ENCODE measurements at regions not wholly inside any gene's neighbourhood (a gene's known extent, or its start where the extent isn't known, plus 50 kb on each side); places are given as distances from the start of the nearest gene placed in this dataset.
"Not testable (repeated sequence)": the region's sequence is repeated elsewhere in the genome, so short reads cannot be mapped to it uniquely, and the experiment has no call there.

DNA sequence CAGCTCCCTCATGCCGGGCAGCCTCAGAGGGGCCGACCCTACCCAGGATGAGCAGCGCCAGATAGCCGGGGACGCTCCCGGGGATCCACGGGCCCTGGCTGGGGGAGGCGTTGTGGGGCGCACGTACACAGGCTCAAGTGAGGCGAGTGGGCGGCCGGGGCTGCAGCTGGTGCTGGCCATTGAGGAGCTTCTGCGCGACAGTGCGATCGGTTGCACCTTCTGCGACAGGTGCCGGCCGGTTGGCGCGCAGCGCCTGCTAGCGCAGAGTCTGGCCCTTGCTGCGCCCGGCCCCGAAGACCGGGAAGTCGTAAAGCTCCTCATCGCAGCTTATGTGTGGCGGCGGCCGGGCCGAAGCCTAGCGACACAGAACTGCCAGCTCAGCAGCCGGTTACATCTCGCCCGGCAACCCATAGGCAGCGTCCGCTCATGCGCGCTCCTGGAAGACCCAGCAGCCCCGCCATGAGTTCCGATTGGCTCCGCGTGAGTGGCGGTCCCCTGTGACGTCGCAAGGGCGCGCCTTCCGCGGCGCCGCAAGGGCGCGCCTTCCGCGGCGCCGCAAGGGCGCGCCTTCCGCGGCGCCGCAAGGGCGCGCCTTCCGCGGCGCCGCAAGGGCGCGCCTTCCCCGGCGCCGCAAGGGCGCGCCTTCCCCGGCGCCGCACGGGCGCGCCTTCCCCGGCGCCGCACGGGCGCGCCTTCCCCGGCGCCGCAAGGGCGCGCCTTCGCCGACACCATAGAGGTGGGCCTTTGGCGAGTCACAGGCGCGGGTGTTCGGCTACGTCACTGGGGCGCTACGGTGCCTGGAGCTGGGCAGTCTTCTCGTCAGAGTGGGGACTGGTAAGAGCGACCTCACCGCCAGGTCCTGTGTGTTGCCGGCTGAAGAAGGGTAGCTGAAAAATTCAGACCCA is 308.6 kb downstream of the ZNF37A start (continued):
- TF ChIP-seq, protein P1, sequence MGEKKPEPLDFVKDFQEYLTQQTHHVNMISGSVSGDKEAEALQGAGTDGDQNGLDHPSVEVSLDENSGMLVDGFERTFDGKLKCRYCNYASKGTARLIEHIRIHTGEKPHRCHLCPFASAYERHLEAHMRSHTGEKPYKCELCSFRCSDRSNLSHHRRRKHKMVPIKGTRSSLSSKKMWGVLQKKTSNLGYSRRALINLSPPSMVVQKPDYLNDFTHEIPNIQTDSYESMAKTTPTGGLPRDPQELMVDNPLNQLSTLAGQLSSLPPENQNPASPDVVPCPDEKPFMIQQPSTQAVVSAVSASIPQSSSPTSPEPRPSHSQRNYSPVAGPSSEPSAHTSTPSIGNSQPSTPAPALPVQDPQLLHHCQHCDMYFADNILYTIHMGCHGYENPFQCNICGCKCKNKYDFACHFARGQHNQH (CRISPR knock-in tag; IDR thresholded peaks at IDR 0.05), result 0 out of 2 replicates have a peak, but pooled peaks have one; percentile 25
- peak; percentile 84 for TF ChIP-seq HOXA3 (CRISPR knock-in tag; IDR thresholded peaks at IDR 0.05)
- TF ChIP-seq MED1 (CRISPR knock-in tag; IDR thresholded peaks at IDR 0.05), result peak; percentile 48
- TF ChIP-seq POGZ (CRISPR knock-in tag; IDR thresholded peaks at IDR 0.05), result 0 out of 2 replicates have a peak, but pooled peaks have one; percentile 14
- peak; percentile 37; the same call in 1 of the 2 replicates for TF ChIP-seq ATF7-NPFF (CRISPR knock-in tag; IDR thresholded peaks at IDR 0.05; ENCODE audit: low read depth)
- not testable (repeated sequence) for TF ChIP-seq NONO (IDR thresholded peaks at IDR 0.05)
- TF ChIP-seq NONO (CRISPR knock-in tag; conservative IDR thresholded peaks at IDR 0.05), result peak; percentile 52; the same call in 1 of the 2 replicates
- peak; percentile 54; the same call in 1 of the 2 replicates for TF ChIP-seq ZNF768 (CRISPR knock-in tag; IDR thresholded peaks at IDR 0.05)
- TF ChIP-seq RFXAP (CRISPR knock-in tag; IDR thresholded peaks at IDR 0.05; ENCODE audit: borderline replicate concordance), result peak; percentile 30; the same call in 1 of the 2 replicates
- TF ChIP-seq, protein P2, sequence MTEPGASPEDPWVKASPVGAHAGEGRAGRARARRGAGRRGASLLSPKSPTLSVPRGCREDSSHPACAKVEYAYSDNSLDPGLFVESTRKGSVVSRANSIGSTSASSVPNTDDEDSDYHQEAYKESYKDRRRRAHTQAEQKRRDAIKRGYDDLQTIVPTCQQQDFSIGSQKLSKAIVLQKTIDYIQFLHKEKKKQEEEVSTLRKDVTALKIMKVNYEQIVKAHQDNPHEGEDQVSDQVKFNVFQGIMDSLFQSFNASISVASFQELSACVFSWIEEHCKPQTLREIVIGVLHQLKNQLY (CRISPR knock-in tag; IDR thresholded peaks at IDR 0.05), result 0 out of 2 replicates have a peak, but pooled peaks have one; percentile 16
- TF ChIP-seq, protein P3, sequence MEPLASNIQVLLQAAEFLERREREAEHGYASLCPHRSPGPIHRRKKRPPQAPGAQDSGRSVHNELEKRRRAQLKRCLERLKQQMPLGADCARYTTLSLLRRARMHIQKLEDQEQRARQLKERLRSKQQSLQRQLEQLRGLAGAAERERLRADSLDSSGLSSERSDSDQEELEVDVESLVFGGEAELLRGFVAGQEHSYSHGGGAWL (CRISPR knock-in tag; IDR thresholded peaks at IDR 0.05), result peak; percentile 79
- TF ChIP-seq, protein P4, sequence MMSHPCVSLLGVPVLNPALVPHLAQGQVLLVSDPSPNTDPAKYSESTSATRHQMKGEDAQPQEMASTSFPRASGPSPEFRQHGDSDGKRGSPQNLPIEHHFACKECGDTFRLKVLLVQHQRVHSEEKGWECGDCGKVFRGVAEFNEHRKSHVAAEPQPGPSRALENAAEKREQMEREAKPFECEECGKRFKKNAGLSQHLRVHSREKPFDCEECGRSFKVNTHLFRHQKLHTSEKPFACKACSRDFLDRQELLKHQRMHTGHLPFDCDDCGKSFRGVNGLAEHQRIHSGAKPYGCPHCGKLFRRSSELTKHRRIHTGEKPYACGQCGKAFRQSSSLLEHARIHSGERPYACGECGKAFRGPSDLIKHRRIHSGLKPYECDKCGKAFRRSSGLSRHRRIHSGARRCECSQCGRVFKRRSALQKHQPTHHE (CRISPR knock-in tag; IDR thresholded peaks at IDR 0.05; ENCODE audit: borderline replicate concordance), result 0 out of 2 replicates have a peak, but pooled peaks have one; percentile 51
- peak; percentile 61; the same call in 1 of the 2 replicates for TF ChIP-seq ZFP90 (CRISPR knock-in tag; IDR thresholded peaks at IDR 0.05; ENCODE audit: borderline replicate concordance)
- TF ChIP-seq, protein P5, sequence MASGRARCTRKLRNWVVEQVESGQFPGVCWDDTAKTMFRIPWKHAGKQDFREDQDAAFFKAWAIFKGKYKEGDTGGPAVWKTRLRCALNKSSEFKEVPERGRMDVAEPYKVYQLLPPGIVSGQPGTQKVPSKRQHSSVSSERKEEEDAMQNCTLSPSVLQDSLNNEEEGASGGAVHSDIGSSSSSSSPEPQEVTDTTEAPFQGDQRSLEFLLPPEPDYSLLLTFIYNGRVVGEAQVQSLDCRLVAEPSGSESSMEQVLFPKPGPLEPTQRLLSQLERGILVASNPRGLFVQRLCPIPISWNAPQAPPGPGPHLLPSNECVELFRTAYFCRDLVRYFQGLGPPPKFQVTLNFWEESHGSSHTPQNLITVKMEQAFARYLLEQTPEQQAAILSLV (CRISPR knock-in tag; IDR thresholded peaks at IDR 0.05; ENCODE audit: borderline replicate concordance), result 0 out of 2 replicates have a peak, but pooled peaks have one; percentile 21
- peak; percentile 72 for TF ChIP-seq TAF1 (CRISPR knock-in tag; IDR thresholded peaks at IDR 0.05)
- 0 out of 2 replicates have a peak, but pooled peaks have one; percentile 24 for TF ChIP-seq ZMYM4 (CRISPR knock-in tag; IDR thresholded peaks at IDR 0.05)
- TF ChIP-seq ATF1 (CRISPR knock-in tag; IDR thresholded peaks at IDR 0.05), result peak; percentile 30; the same call in 1 of the 2 replicates
- TF ChIP-seq SALL1 (CRISPR knock-in tag; IDR thresholded peaks at IDR 0.05), result peak; percentile 39; the same call in 1 of the 2 replicates
- TF ChIP-seq ZNF788 (CRISPR knock-in tag; IDR thresholded peaks at IDR 0.05; ENCODE audit: borderline replicate concordance), result 0 out of 2 replicates have a peak, but pooled peaks have one; percentile 6
- peak; percentile 41; the same call in 1 of the 2 replicates for TF ChIP-seq YEATS2 (CRISPR knock-in tag; IDR thresholded peaks at IDR 0.05; ENCODE audit: borderline replicate concordance)
- peak; percentile 55; the same call in 1 of the 2 replicates for TF ChIP-seq GABPB1 (CRISPR knock-in tag; IDR thresholded peaks at IDR 0.05)
- 0 out of 2 replicates have a peak, but pooled peaks have one; percentile 30 for TF ChIP-seq ZNF776 (CRISPR knock-in tag; IDR thresholded peaks at IDR 0.05)

All from HepG2 (cell line).